ENCODE measurements at regions not wholly inside any gene's neighbourhood (a gene's known extent, or its start where the extent isn't known, plus 50 kb on each side); places are given as distances from the start of the nearest gene placed in this dataset.
"Not testable (repeated sequence)": the region's sequence is repeated elsewhere in the genome, so short reads cannot be mapped to it uniquely, and the experiment has no call there.

DNA sequence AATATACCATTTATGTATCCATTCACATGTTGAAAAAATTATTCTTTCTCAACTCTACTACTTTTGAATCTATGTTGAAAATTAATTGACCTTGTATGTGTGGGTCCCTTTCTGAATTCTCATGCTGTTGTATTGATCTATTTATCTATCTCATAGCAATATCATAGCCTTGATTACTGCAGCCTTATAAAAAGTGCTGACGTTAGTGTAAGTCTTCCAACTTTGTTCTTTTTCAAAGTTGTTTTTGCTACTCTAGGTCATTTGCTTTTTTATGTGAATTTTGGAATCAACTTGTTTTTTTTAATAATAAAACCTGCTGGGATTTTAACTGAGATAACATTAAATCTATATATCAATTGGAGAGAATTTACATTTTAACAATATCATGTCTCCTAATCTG, 52.2 kb upstream of the PAX3 start:
- no peak for DNase-seq

DNA sequence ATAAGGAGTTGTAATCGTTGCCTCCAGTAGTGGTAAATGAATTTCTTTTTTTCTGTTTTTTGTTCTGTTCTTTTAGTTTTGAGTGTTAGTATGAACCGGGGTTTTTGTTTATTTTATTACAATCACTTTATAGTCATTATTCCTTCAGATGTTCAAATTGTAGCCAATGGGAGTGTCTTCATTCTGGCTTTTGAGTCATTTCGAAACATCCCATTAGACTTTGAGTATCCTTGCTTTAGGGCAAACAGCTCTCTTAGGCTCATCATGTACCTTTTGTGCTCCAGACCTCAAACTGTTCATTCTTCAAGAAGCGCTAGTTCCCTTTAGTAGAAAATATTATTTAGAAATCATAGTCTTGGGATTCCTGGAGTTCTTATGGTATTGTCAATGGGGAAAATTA, 54.2 kb upstream of the PAX3 start:
- DNase-seq, result no peak

GRCh38 chr2:222353993-222354392, 55.2 kb upstream of the PAX3 start:
- DNase-seq, result no peak

- DNase-seq, result no peak
Observed at GRCh38 chr2:222355860-222356259, 57.1 kb upstream of the PAX3 start.

DNA sequence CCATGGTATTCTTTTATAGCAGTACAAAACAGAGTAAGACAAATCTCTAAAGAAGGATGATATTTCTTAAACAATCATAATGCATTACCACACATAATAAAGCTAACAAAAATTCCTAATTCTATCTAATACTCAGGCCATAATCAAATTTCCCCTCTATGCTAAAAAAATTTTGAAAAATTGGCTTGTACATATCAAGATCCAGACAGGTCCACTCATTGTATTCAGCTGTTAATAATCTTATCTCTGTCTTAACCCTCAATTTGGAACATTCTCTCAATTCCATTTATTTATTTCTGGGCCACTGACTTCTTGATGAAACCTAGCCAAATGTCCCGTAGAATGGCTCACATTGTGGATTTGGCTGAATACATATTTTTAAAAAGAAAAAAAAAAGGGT, 59.1 kb upstream of the PAX3 start:
- DNase-seq, result no peak

- DNase-seq, result peak; percentile 48
Observed at GRCh38 chr2:222358876-222359275, 60.1 kb upstream of the PAX3 start.

DNA sequence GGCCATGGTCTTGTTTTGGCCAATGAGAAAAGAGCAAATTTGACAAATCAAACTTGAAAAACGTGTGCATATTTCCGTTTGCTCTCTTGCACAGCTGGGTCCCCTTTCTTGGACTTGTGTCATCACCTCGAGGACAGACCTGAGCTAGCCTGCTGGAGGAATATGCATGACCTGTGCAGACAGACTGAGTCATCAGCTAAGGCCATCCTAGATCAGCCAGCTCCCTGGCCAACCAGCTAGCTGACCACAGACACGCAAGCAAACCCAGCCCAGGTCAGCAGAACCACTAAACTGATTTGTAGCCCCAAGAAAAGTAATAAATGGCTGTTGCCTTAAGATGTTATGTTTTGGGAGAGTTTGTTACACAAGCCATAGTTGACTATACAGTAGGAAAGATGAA, 61.3 kb upstream of the PAX3 start:
- no peak for DNase-seq

DNA sequence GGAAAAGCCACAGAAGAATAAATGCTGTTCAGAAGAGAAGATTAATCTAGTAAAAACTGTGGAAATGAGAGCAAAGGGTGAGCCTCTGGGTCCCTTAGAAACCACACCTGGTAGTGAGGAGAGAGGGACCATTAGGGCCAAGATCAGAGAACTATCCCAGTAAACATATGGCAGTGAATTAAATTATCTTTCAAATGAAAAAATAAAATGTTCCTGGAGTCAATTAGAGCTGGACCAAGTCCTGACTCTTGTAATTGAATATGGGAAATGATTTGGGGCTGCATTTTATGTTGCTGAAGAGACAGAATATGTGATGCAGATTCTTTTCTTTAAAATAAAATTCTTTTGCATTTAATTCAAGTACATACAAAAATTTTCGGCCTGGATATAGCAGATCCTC, 62.2 kb upstream of the PAX3 start:
- DNase-seq, result no peak

GRCh38 chr2:222361787-222362186, 62.6 kb upstream of the SGPP2 start:
- DNase-seq, result no peak

DNA sequence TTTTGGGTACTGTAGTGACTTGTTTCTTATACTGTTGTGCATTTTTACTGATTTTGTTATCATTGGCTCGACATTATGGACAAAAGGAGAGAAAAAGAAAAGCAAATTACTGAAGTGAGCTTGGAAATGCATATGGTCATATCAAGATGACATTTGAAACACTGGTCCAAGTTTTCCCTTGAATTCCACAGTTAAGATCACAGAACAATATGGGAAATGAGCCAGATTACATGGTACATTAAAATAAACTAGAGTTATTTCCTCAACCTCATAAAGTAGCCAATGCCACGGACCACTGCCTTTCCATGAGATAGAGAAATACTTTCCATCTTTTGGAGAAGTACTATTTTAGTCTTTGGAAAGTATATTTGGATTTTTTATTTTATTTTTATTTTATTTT, 62.0 kb upstream of the SGPP2 start:
- DNase-seq, result no peak

DNA sequence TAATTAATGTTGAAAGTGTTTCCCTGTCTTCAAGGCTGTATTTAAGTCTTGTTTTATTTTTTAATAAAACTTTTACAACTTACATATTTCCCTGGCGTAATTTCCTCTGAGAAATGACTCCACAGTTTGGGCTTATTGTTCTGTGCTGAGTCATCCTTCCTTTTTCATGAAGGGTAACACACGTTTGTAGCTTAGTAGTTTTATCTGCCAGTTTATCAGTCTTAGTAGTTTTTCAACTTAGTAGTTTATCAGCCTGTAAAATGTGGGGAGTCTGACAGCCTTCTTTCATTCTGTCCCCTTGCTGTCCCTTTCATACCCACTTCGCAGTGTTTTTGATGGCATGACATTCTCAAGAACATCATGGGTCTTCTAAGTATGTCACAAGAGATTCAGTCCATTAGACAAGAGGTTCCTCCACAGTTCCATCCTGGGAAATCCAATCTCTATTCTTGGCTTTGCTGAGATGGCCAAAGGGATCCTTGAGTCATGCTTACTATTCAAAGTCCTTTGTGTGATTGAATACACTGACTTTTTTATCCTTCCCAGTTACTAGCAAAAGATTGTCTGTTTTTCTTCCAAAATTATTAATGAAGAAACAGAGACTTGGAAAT, 60.0 kb upstream of the SGPP2 start:
- peak; percentile 78 for DNase-seq

GRCh38 chr2:222368280-222368679, 56.1 kb upstream of the SGPP2 start:
- not testable (repeated sequence) for DNase-seq

DNA sequence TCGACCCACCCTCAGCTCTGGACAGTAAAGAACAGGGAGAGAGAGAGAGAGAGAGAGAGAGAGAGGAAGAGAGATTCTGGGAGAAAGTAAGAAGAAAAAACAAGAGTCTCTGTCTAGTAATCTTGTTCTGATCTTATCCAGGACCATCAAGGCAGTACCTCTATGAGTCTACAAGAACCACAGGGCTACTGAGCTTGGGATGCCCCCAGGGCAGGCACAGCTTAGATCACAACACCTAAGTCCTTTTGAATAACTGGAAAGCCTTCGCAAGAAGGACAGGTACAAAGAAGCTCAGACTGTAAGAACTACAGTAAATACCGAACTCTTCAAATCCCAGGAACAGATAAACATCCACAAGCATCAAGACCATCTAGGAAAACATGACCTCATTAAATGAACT, 51.4 kb upstream of the SGPP2 start:
- no peak for DNase-seq
